ENCODE measurements at regions not wholly inside any gene's neighbourhood (a gene's known extent, or its start where the extent isn't known, plus 50 kb on each side); places are given as distances from the start of the nearest gene placed in this dataset.

- TF ChIP-seq CTCF (IDR thresholded peaks at IDR 0.05) (no peak), EP300 (IDR thresholded peaks at IDR 0.05) (no peak), POLR2A (IDR thresholded peaks at IDR 0.05) (no peak), POLR2AphosphoS5 (IDR thresholded peaks at IDR 0.05) (no peak)
These were observed 330.3 kb downstream of the C11orf87 start for GRCh38 chr11:109752212-109752825.
